AG08396 (cell line): ENCODE measurements at regions not wholly inside any gene's neighbourhood (a gene's known extent, or its start where the extent isn't known, plus 50 kb on each side); places are given as distances from the start of the nearest gene placed in this dataset.

ENCODE experiments used
- DNase-seq: peaks from one replicate; pipeline ENCODE4 v3.0.0; 2012; ENCODE audit warnings: low spot score, mixed read lengths

DNA sequence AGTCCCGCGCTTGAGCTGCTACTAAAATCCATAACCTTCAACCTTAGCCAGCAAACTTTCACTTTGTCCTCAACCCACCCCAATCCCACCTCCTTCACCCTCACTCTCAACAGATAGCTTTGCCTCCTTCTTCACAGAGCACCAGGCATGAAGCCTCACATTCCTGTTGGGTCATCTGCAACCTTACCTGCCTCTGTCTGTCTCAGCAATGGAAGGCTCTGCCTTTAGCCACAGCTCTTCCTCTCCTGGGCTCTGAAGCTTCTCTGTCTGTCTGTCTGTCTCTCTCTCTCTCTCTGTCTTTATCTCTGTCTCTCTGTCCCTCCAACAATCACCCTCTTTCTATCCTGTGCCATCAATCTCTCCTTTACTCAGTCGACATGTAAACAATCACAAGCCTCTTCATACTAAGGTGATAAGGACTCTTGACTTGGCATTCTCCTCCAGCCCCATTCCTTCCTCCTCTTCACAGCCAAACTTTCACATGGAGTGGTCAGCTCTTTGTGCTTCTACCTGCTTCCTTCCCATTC is 220.8 kb downstream of the SPTSSA start:
- DNase-seq, result no peak

- no peak for DNase-seq
These were observed 223.4 kb downstream of the SPTSSA start for GRCh38 chr14:34238610-34239009.

- DNase-seq, result no peak
These were observed 224.4 kb downstream of the SPTSSA start for GRCh38 chr14:34237677-34238076.

DNA sequence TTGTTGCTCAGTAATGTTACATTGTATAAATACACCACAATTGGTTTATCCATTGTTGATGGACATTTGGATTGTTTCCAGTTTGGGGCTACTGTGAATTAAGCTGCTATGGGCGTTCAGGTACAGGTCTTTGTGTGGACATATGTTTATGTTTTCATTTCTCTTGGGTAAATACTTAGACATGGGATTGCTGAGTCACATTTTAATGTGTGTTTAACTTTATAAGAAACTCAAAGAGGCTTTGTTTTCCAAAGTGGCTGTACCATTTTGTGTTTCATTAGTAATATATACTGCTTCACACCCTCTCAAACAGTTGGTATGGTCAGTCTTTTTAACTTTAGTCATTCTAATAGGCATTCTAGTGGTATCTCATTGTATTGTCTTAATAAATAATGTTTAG is 225.0 kb downstream of the SPTSSA start:
- DNase-seq, result no peak

- no peak for DNase-seq
These were observed 226.3 kb downstream of the SPTSSA start for GRCh38 chr14:34235643-34236300.

DNA sequence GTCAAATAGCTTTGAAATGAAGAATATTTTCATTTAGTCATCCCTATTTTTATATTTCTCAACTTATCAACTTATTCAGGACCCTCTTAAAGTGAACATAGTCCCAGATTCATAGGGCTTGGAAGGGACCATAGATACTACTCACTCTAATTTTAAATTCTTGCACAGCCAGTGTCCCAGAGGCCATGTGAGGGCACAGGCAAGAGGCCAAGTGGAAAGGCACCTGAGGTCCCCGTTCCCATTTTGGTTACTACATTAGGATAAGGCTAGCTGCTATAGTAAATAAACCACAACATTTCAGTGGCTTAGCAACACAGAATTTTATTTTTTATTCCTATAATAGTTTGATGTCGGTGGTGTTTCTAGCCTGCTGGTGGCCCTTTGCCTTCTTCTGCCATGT is 227.8 kb downstream of the SPTSSA start:
- no peak for DNase-seq

- DNase-seq, result no peak
These were observed 228.4 kb downstream of the SPTSSA start for GRCh38 chr14:34233619-34234018.

GRCh38 chr14:34232790-34233189 is 229.2 kb downstream of the SPTSSA start:
- DNase-seq, result no peak

DNA sequence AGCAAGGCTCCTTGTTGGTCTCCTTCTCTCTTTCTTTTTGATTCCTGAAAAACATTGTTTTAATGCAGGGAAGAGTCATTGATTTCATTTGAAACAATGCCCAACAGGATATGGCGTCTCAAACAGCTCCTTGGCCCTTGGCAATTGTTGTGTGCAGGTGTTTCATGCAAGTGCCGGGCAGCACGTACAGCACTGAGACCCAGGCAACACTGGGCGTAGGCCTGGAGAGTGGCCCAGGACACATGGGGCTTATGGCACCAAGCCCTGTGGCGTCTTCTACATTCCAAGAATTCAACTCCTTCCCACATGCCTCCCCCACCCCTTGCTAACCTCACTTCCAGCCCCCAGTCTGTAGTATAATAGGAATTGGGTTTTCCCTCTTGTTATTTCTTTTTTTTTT is 230.4 kb downstream of the SPTSSA start:
- no peak for DNase-seq

- no peak for DNase-seq
These were observed 232.9 kb downstream of the SPTSSA start for GRCh38 chr14:34229140-34229539.

- DNase-seq, result no peak
These were observed 233.4 kb downstream of the SPTSSA start for GRCh38 chr14:34228650-34228976.

GRCh38 chr14:34227834-34228649 is 234.0 kb downstream of the SPTSSA start:
- peak; percentile 78 for DNase-seq

DNA sequence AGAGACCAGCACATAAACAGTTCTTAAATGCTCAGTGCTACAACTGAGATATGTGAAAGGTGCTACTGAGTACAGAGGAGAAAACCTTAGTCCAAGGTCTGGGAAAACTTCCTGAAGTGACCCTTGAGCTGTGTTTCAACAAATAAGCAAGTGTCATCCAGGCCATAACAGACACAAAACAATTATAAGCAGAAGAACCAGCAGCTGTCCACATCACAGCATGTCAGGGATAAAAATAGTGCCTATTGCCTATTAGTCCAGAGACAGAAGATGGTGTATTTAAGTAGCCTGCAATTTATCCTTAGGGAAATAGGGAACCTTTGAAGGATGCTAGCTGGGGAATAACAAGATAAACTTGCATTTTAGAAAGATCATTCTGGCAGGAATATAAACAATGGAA is 237.8 kb downstream of the SPTSSA start:
- DNase-seq, result no peak

- DNase-seq, result no peak
These were observed 238.5 kb downstream of the SPTSSA start for GRCh38 chr14:34223373-34224148.

GRCh38 chr14:34222867-34223266 is 239.2 kb downstream of the SPTSSA start:
- DNase-seq, result no peak

- no peak for DNase-seq
These were observed 239.9 kb downstream of the SPTSSA start for GRCh38 chr14:34222122-34222521.

GRCh38 chr14:34220921-34221320 is 241.1 kb downstream of the SPTSSA start:
- DNase-seq, result no peak

DNA sequence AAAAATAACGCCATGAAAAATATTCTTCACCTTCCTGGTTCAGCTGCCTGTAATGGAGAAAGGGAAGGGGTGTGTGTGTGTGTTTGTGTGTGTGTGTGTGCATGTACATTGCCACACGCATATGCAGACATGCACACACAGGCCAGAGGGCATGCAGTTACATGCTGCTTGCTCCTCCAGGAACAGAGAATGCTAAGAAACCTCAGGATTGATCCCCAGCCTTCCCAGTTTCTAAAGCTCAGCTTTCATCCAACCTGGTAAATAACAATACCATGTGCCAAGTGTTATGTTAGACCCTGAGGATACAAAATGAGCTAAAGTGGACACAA is 241.7 kb downstream of the SPTSSA start:
- no peak for DNase-seq

GRCh38 chr14:34219661-34220377 is 242.2 kb downstream of the SPTSSA start:
- DNase-seq, result no peak

- DNase-seq, result no peak
These were observed 243.2 kb downstream of the SPTSSA start for GRCh38 chr14:34218881-34219280.

GRCh38 chr14:34214961-34215360 is 247.1 kb downstream of the SPTSSA start:
- no peak for DNase-seq

DNA sequence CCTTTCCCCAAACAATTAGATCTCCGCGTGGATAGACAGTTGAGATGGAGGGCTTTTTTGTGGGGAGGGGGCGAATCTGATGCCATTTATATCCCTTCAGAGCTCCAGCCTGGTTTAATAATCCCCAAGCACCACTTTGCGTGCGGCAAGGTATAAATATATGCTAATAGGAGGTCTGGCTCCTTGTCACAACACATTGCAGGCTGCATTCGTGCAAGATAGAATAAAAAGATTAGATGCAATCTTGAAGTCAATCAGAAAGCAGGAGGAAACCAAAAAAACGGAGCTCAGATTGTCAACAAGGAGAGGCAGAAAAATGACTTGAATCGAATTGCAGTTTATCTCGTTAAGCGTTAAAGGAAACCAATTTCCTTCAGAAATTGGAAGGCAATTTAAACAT is 248.7 kb downstream of the SPTSSA start:
- DNase-seq, result no peak
